ENCODE measurements at regions not wholly inside any gene's neighbourhood (a gene's known extent, or its start where the extent isn't known, plus 50 kb on each side); places are given as distances from the start of the nearest gene placed in this dataset.

DNA sequence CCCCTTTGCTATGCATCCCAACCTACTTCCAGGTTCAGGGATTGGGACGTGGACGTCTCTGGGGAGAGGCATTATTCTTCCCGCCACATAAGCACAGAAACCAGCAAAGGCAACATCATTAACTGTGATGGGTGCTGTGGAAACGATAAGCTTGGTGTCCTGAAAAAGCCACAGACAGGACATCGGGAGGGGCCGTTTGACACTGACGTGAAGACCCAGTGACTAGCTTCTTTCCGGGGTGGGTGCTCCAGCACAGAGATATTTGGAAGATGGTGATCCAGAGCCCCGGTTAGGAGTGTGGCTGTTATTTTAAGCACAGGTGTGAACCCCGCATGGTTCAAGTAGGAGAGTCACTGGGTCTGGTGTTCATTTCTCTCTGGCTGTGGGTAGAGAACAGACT is 163.8 kb upstream of the HDAC4 start:
- TF ChIP-seq, protein P1, sequence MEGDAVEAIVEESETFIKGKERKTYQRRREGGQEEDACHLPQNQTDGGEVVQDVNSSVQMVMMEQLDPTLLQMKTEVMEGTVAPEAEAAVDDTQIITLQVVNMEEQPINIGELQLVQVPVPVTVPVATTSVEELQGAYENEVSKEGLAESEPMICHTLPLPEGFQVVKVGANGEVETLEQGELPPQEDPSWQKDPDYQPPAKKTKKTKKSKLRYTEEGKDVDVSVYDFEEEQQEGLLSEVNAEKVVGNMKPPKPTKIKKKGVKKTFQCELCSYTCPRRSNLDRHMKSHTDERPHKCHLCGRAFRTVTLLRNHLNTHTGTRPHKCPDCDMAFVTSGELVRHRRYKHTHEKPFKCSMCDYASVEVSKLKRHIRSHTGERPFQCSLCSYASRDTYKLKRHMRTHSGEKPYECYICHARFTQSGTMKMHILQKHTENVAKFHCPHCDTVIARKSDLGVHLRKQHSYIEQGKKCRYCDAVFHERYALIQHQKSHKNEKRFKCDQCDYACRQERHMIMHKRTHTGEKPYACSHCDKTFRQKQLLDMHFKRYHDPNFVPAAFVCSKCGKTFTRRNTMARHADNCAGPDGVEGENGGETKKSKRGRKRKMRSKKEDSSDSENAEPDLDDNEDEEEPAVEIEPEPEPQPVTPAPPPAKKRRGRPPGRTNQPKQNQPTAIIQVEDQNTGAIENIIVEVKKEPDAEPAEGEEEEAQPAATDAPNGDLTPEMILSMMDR (IDR thresholded peaks at IDR 0.05; ENCODE audit: low read depth, low read length, missing input control), result no peak
- TF ChIP-seq FOXA2 (IDR thresholded peaks at IDR 0.05) (no peak), JUND (IDR thresholded peaks at IDR 0.05) (no peak), RXRA (IDR thresholded peaks at IDR 0.05) (no peak), TAF1 (conservative IDR thresholded peaks at IDR 0.05) (no peak), GABPA (IDR thresholded peaks at IDR 0.05 in 1 of 2, conservative IDR thresholded peaks at IDR 0.05 in 1 of 2) (no peak), RAD21 (IDR thresholded peaks at IDR 0.05) (no peak)
- TF ChIP-seq, protein P2, sequence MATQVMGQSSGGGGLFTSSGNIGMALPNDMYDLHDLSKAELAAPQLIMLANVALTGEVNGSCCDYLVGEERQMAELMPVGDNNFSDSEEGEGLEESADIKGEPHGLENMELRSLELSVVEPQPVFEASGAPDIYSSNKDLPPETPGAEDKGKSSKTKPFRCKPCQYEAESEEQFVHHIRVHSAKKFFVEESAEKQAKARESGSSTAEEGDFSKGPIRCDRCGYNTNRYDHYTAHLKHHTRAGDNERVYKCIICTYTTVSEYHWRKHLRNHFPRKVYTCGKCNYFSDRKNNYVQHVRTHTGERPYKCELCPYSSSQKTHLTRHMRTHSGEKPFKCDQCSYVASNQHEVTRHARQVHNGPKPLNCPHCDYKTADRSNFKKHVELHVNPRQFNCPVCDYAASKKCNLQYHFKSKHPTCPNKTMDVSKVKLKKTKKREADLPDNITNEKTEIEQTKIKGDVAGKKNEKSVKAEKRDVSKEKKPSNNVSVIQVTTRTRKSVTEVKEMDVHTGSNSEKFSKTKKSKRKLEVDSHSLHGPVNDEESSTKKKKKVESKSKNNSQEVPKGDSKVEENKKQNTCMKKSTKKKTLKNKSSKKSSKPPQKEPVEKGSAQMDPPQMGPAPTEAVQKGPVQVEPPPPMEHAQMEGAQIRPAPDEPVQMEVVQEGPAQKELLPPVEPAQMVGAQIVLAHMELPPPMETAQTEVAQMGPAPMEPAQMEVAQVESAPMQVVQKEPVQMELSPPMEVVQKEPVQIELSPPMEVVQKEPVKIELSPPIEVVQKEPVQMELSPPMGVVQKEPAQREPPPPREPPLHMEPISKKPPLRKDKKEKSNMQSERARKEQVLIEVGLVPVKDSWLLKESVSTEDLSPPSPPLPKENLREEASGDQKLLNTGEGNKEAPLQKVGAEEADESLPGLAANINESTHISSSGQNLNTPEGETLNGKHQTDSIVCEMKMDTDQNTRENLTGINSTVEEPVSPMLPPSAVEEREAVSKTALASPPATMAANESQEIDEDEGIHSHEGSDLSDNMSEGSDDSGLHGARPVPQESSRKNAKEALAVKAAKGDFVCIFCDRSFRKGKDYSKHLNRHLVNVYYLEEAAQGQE (IDR thresholded peaks at IDR 0.05), result no peak

All from liver (tissue), 3 donors.